Testis (tissue), 2 donors: ENCODE measurements at regions not wholly inside any gene's neighbourhood (a gene's known extent, or its start where the extent isn't known, plus 50 kb on each side); places are given as distances from the start of the nearest gene placed in this dataset.
"Not testable (repeated sequence)": the region's sequence is repeated elsewhere in the genome, so short reads cannot be mapped to it uniquely, and the experiment has no call there.

Experiments
- DNase-seq: peaks from one replicate; pipeline ENCODE4 v3.0.0-alpha.2; 2019
- H3K27ac ChIP-seq, 2 donors: fragments of 200-600 bp; sonication (generic); one replicate each; pipeline ENCODE4 v1.5.1; 2019
- H3K27me3 ChIP-seq: fragments of 200-600 bp; sonication (generic); one replicate; pipeline ENCODE4 v1.5.1; 2019
- H3K36me3 ChIP-seq: fragments of 200-600 bp; sonication (generic); one replicate; pipeline ENCODE4 v1.5.1; 2017; ENCODE audit warnings: low read depth; ENCODE audit errors: missing control alignments
- H3K4me1 ChIP-seq: fragments of 200-600 bp; sonication (generic); one replicate; pipeline ENCODE4 v1.5.1; 2019
- H3K4me3 ChIP-seq, 2 donors: fragments of 200-600 bp; sonication (generic); one replicate each; pipeline ENCODE4 v1.5.1; 2017 to 2019
- H3K9me3 ChIP-seq: fragments of 200-600 bp; sonication (generic); one replicate; pipeline ENCODE4 v1.5.1; 2017
- POLR2A ChIP-seq: fragments of 450-650 bp; IDR thresholded peaks from one replicate; pipeline ENCODE4 v1.6.1; 2017; ENCODE audit warnings: antibody characterized with exemption, mild to moderate bottlenecking, moderate library complexity
- WGBS, 2 donors: methylation state at CpG; one replicate each; pipeline ENCODE4 v1.1.5; 2018; 5-methylcytosine and 5-hydroxymethylcytosine counted together
- intact Hi-C: fragments of 100-400 bp; cut with DNase I; formaldehyde crosslinking; loops from one replicate; pipeline ENCODE4 v1.15.1; 2023; ENCODE audit warnings: low total_unique reads
- TF ChIP-seq, protein P1 (sequence below), 3 experiments: fragments of 450-650 bp in 2 of 3; fragments of 200-600 bp in 1 of 3; sonication (generic) in 1 of 3; IDR thresholded peaks; one replicate each; pipeline ENCODE4 v1.5.1; 2016 to 2019; ENCODE audit warnings: antibody characterized with exemption in 3 of 3, mild to moderate bottlenecking in 2 of 3, moderate library complexity in 1 of 3

DNA sequence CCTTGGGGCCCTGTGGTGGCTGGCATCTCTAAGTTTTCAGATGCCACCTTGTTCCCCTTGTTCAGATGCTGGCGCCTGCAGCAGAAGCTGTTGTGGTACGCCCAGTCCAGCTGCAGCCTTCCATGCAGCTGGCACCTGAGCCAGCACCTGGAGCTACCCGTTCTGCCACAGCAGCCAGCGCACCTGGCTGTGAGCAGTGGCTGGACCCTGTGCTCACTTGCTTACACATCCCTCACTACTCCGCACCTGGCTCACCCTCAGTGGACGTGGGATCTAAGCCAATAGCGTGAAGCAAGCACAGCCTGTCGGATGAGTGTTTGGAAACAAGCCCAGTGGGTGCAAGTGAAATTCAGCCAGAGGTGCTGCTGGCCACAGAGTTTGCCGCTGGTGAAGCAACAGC, 607.5 kb upstream of the BCHE start:
- Histone ChIP-seq H3K9me3 (no peaks in the 10 kb centered on the region), H3K27me3 (no peaks in the 10 kb centered on the region), H3K36me3 (no peaks in the 10 kb centered on the region), H3K4me1 (peaks cover 16% of the 10 kb centered on the region), H3K4me3 (no peak overlapping the region), H3K27ac (peak overlapping the region in 1 of 2 donors; percentile 2)
- intact Hi-C loops: no loop called here
- DNase-seq: no peak
- WGBS, 2 donors: 80 to 86% methylated on average over 3 to 9 of the region's 9 CpGs
- TF ChIP-seq POLR2A: no peak

DNA sequence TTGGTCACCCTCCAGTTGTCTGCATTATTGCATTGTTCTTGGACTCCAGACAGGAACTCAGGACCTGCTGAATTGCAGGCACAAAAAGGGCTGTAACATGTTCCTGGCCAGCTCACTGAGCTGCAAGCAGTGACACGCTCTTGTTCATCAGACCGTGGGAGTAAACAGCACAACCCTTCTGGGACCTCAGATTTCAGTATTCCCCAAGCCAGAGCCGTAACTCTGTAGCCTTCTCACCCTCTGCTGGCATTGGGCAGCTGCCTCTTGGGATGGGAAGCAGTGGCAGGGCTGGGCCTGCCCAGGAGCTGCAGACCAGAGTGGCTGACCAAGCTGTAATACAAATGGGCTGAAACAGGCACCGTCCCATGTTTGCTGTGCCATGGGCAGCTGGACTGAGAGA, 607.1 kb upstream of the BCHE start:
- WGBS, 2 donors: 38 to 60% methylated on average over 3 to 4 of the region's 4 CpGs
- no peaks in the 10 kb centered on the region for H3K36me3 ChIP-seq
- no peaks in the 10 kb centered on the region for H3K9me3 ChIP-seq
- no peak overlapping the region for H3K4me3 ChIP-seq
- peaks cover 16% of the 10 kb centered on the region for H3K4me1 ChIP-seq
- peak; percentile 64 for DNase-seq
- H3K27me3 ChIP-seq: no peaks in the 10 kb centered on the region
- peak overlapping the region in 1 of 2 donors; percentile 2 for H3K27ac ChIP-seq
- intact Hi-C loops: no loop called here
- TF ChIP-seq, protein P1, sequence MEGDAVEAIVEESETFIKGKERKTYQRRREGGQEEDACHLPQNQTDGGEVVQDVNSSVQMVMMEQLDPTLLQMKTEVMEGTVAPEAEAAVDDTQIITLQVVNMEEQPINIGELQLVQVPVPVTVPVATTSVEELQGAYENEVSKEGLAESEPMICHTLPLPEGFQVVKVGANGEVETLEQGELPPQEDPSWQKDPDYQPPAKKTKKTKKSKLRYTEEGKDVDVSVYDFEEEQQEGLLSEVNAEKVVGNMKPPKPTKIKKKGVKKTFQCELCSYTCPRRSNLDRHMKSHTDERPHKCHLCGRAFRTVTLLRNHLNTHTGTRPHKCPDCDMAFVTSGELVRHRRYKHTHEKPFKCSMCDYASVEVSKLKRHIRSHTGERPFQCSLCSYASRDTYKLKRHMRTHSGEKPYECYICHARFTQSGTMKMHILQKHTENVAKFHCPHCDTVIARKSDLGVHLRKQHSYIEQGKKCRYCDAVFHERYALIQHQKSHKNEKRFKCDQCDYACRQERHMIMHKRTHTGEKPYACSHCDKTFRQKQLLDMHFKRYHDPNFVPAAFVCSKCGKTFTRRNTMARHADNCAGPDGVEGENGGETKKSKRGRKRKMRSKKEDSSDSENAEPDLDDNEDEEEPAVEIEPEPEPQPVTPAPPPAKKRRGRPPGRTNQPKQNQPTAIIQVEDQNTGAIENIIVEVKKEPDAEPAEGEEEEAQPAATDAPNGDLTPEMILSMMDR (IDR thresholded peaks at IDR 0.05): no peak
- TF ChIP-seq POLR2A: no peak

DNA sequence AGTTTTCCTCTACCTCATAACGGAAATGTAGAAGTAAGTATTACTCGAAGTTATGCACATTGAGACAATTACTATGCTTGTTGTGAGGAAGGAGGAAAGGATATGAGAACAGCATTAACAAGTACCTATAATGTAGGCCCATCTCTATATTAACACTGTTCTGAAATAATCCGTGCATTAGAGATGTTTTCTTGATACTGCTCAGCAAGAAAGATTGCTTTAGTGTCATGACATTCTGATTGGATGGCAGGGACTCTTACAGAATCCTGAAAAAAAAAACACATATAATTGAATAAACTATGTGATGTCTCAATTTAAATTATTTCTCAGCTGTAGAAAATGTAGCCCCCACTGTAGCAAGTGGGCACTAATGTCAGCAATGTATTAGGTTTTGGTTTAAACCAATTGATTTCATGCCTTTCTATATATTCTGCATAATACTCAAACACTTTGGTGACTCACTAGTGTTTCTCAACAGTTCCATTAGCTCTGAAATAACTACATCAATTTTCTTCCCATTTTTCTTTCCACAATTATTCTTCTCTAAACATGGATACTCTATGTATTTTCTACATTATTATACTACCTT, 598.3 kb upstream of the BCHE start:
- Histone ChIP-seq H3K36me3 (no peaks in the 10 kb centered on the region), H3K4me1 (no peaks in the 10 kb centered on the region), H3K4me3 (peak overlapping the region; percentile 34 to 45), H3K27me3 (no peaks in the 10 kb centered on the region), H3K9me3 (no peaks in the 10 kb centered on the region), H3K27ac (no peak overlapping the region)
- 72 to 78% methylated on average over 3 of the region's 3 CpGs for WGBS, 2 donors
- intact Hi-C loops: no loop called here
- DNase-seq: no peak
- no peak for TF ChIP-seq POLR2A
- TF ChIP-seq, protein P1 (IDR thresholded peaks at IDR 0.05): no peak

DNA sequence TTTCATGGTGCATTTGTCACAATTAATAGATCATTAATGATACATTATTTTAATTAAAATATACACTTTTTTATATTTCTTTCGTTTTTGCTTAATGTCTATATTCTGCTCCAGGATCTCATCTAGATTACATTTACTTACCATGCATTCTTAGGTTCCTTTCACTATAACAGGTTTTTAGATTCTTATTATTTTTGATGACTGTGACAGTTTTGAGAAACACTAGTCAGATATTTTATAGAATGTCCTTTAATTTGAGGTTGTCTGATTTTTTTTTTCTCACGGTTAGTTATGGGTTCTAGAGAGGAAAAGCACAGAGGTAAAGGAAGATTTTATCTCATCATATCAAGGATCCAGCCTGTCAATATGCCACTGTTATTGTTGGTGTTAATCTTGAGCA, 595.8 kb upstream of the BCHE start:
- no peak for DNase-seq
- WGBS, 2 donors: 71 to 73% methylated on average over 2 of the region's 2 CpGs
- Histone ChIP-seq H3K27ac (no peak overlapping the region), H3K4me1 (no peaks in the 10 kb centered on the region), H3K27me3 (no peaks in the 10 kb centered on the region), H3K4me3 (no peak overlapping the region), H3K36me3 (no peaks in the 10 kb centered on the region), H3K9me3 (no peaks in the 10 kb centered on the region)
- TF ChIP-seq POLR2A: no peak
- intact Hi-C loops: no loop called here

GRCh38 chr3:166425900-166426611, 588.8 kb upstream of the BCHE start:
- intact Hi-C loops: no loop called here
- WGBS, 2 donors: 86 to 92% methylated on average over 4 of the region's 4 CpGs
- Histone ChIP-seq H3K27me3 (no peaks in the 10 kb centered on the region), H3K36me3 (no peaks in the 10 kb centered on the region), H3K4me1 (no peaks in the 10 kb centered on the region), H3K9me3 (no peaks in the 10 kb centered on the region), H3K27ac (no peak overlapping the region), H3K4me3 (no peak overlapping the region)
- TF ChIP-seq, protein P1 (IDR thresholded peaks at IDR 0.05): no peak
- TF ChIP-seq POLR2A: no peak
- no peak for DNase-seq

DNA sequence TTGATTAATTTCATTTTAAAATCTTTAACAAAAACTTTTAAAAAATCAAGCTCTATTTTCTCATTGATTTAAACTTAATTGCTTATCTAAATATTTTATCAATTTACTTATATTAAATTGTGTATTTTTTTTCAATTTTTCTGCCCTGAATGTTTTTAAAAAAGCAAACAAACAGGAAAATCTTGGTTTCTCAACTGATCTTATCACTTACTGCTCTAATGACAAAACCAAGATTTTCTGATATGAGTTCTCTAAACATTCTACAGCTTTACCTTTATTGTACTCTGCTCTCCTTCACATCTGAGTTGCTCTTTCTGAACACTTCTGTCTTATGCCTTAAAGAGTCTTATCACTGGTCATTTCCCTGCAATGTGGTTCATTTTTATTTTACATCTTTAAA, 587.8 kb upstream of the BCHE start:
- intact Hi-C loops: no loop called here
- no peak for DNase-seq
- H3K4me3 ChIP-seq: no peak overlapping the region
- H3K27me3 ChIP-seq: no peaks in the 10 kb centered on the region
- H3K4me1 ChIP-seq: no peaks in the 10 kb centered on the region
- TF ChIP-seq, protein P1 (IDR thresholded peaks at IDR 0.05): no peak
- TF ChIP-seq POLR2A: no peak
- no peaks in the 10 kb centered on the region for H3K9me3 ChIP-seq
- H3K36me3 ChIP-seq: no peaks in the 10 kb centered on the region
- no peak overlapping the region for H3K27ac ChIP-seq

GRCh38 chr3:166423824-166424513, 586.7 kb upstream of the BCHE start:
- H3K27ac ChIP-seq, DNase-seq, H3K4me3 ChIP-seq, H3K27me3 ChIP-seq, H3K4me1 ChIP-seq, intact Hi-C loops, H3K36me3 ChIP-seq, H3K9me3 ChIP-seq: not testable (repeated sequence)
- 93 to 96% methylated on average over 6 to 17 of the region's 26 CpGs for whole genome bisulfite sequencing, 2 donors
